Activated CD4-positive, alpha-beta T cell treated with anti-CD3 and anti-CD28 coated beads, Interleukin-2, amount 10 ng/mL, durations not matched to agents 24 days and 14 days (primary cell): ENCODE measurements at regions not wholly inside any gene's neighbourhood (a gene's known extent, or its start where the extent isn't known, plus 50 kb on each side); places are given as distances from the start of the nearest gene placed in this dataset.
"Not testable (repeated sequence)": the region's sequence is repeated elsewhere in the genome, so short reads cannot be mapped to it uniquely, and the experiment has no call there.

Experiments used
- DNase-seq: peaks from one replicate; pipeline ENCODE4 v3.0.0; 2022
- H3K27ac Mint-ChIP-seq: one replicate; pipeline ENCODE4 v1.8.0; 2022; ENCODE audit warnings: mild to moderate bottlenecking, mixed read lengths
- H3K27me3 Mint-ChIP-seq: one replicate; pipeline ENCODE4 v1.8.0; 2022; ENCODE audit warnings: mixed read lengths
- H3K36me3 Mint-ChIP-seq: one replicate; pipeline ENCODE4 v1.8.0; 2022; ENCODE audit warnings: low read depth, mild to moderate bottlenecking, mixed read lengths
- H3K4me1 Mint-ChIP-seq: one replicate; pipeline ENCODE4 v1.8.0; 2021; ENCODE audit warnings: mixed read lengths
- H3K4me3 Mint-ChIP-seq: one replicate; pipeline ENCODE4 v1.8.0; 2022; ENCODE audit warnings: mild to moderate bottlenecking, moderate library complexity, mixed read lengths
- H3K9me3 Mint-ChIP-seq: one replicate; pipeline ENCODE4 v1.8.0; 2021; ENCODE audit warnings: mixed read lengths
- intact Hi-C: fragments of 100-400 bp; cut with micrococcal nuclease; formaldehyde crosslinking; loops from one replicate; pipeline ENCODE4 v1.15.1; 2023

DNA sequence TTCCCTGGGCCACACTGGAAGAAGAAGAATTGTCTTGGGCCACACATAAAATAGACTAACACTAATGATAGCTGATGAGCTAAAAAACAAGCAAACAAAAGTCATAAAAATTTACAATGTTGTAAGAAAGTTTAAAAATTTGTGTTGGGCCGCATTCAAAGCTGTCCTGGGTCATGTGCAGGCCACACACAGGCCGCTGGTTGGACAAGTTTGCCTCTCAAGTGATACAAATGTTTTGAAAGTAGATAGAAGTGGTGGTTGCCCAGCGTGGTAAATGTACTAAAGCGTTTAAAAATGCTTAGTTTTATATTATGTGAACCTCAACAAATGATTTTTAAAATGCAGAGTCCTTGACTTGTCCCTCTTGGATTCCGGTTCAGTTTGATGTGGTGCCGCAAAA is 94.9 kb upstream of the TBCA start:
- Mint-ChIP-seq H3K4me1 (no peaks in the 10 kb centered on the region), H3K27ac (no peak overlapping the region), H3K27me3 (peaks cover 5% of the 10 kb centered on the region), H3K9me3 (no peaks in the 10 kb centered on the region), H3K4me3 (no peak overlapping the region), H3K36me3 (no peaks in the 10 kb centered on the region)
- intact Hi-C loops, result no loop called here
- no peak for DNase-seq

DNA sequence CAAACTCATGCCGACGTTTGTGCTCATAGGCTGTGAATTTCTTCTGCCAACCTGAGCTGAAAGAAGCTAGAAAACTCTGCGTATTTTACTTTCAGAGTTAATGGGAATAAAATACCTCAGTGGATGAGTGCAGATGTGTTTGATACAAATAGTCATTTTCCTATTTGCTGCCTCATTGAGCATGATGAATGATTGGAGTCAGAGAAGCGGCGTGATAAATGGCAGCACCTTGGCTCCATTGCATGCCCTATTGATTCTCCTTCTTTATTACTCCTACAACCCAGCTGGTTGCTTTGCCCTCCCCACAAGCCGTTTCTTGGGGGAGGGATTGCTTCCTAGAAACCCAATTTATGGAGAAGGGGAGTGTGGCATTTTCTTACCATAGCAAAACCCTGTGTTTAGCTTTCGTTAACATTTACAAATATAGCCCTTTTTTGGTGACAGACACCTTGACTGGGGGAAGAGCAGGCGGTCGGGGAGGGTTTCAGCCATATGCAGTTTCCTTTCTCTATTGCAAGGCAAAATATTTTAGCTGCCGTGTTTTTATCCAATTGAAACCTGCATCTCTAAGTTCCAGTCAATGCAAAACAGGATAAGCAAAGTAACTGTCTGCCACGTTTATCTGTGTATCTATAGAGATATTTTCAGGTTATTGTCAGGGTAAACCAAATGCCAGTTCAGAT is 93.1 kb upstream of the TBCA start:
- H3K4me3 Mint-ChIP-seq, result no peak overlapping the region
- no peak overlapping the region for H3K27ac Mint-ChIP-seq
- no peak for DNase-seq
- peaks cover 3% of the 10 kb centered on the region for H3K27me3 Mint-ChIP-seq
- H3K9me3 Mint-ChIP-seq, result no peaks in the 10 kb centered on the region
- no peaks in the 10 kb centered on the region for H3K36me3 Mint-ChIP-seq
- intact Hi-C loops, result no loop called here
- no peaks in the 10 kb centered on the region for H3K4me1 Mint-ChIP-seq

DNA sequence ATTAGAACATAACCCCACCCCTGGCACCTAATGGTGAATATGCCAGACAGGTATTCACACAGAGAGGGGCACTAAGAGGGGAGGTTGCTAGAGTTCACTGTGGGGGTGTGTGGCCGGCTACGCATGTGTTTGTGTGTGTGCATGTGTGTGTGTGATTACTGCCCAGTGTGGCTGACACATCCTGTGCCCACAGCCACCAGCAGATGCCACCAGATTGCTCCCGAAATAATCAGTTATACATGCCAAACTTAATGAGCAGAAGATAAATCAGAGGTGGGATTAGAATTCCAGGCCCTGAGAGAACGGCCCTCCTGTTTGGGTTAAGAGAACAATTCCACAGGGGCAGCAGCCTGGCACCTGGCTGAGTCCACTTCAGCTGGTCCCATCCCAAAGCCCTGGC is 91.8 kb upstream of the TBCA start:
- Mint-ChIP-seq H3K9me3 (no peaks in the 10 kb centered on the region), H3K4me3 (no peak overlapping the region), H3K4me1 (no peaks in the 10 kb centered on the region), H3K36me3 (no peaks in the 10 kb centered on the region), H3K27me3 (peaks cover 4% of the 10 kb centered on the region), H3K27ac (no peak overlapping the region)
- no peak for DNase-seq
- intact Hi-C loops, result no loop called here

DNA sequence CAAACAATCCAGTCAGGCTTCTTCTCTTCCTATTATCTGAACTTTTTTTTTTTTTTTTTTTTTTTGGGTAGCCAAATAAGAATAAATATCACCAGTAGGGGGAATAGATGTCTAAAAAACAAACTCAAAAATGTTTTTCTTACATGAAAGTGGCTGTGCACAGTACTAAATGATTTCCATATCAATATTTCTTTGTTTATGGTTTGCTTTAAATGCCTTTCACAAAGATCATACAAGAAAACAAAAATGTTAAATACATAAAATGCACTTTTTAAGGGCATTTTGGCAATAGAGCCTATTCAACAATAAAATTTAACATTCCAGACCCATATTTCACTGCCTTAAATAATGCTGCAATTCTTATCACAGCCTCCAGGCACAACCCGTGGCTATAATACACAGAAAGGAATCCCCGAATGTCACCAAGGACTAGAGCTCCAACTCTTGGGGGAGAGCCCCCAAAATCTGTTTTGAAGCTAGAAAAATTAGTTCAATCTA is 91.1 kb upstream of the TBCA start:
- Mint-ChIP-seq H3K36me3 (no peaks in the 10 kb centered on the region), H3K27ac (no peak overlapping the region), H3K4me3 (no peak overlapping the region), H3K4me1 (no peaks in the 10 kb centered on the region), H3K9me3 (no peaks in the 10 kb centered on the region), H3K27me3 (peaks cover 8% of the 10 kb centered on the region)
- no peak for DNase-seq
- intact Hi-C loops, result no loop called here

DNA sequence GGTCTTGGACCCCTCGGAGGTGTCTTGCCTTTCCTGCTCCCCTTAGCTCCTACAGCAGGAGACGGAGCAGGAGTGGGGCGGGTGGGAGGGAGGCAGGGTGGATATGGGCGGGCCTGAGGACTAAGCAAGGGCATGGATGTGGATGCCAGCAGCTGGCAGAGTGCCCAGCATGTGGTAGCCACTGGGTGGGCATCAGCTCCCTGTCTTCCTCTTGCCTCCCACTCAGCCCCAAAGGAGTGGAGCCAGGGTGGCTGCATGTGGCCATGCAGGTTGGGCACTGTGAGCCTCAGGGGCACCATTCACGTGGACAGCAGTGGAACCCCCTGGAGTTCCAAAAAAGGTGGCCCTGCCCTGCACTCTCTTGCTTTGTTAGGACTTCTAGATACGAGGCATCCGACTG is 90.1 kb upstream of the TBCA start:
- Mint-ChIP-seq H3K27me3 (peaks cover 14% of the 10 kb centered on the region), H3K4me1 (no peaks in the 10 kb centered on the region), H3K9me3 (no peaks in the 10 kb centered on the region), H3K36me3 (no peaks in the 10 kb centered on the region), H3K27ac (no peak overlapping the region), H3K4me3 (no peak overlapping the region)
- no peak for DNase-seq
- intact Hi-C loops, result no loop called here

DNA sequence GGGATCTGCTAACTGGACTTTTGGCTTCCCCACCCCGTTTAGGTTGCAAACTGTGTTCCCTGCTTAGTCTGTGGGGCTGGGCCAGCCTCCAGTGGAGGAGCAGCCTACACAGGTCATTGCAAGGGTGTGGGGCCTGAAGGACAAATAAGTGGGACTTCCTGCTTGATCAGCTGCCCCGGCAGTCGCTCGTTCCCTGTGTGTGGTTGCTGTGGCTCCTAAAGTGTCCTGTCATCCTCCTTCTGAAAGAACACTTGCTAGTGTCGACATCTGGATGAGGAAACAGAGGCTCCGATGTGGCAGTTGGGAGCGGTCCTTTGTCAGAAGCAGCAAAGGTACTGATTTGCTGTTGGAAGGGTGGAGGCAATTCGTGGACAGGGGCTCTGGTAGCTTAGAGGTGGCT is 88.9 kb upstream of the TBCA start:
- Mint-ChIP-seq H3K27me3 (peaks cover 14% of the 10 kb centered on the region), H3K27ac (no peak overlapping the region), H3K36me3 (no peaks in the 10 kb centered on the region), H3K4me1 (no peaks in the 10 kb centered on the region), H3K9me3 (no peaks in the 10 kb centered on the region), H3K4me3 (no peak overlapping the region)
- DNase-seq, result no peak
- intact Hi-C loops, result no loop called here

DNA sequence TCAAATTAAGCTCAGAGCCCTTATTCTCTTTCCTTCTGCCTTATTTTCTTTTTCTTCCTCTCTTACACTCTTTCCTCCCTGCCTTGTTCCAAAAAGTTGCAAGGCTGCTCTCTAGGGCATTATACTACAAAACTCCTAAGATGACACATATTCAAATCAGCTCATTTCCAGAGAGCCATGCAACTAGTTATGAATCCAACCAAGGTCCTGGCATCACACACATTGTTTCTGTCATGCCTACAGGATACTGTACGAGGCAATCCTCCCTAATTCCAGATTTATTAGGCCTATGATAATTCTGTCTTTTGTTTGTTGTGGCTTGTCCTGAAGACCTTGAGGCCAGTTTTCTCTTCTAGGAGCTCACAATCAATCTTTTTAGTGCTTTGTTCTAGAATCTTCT is 87.0 kb upstream of the TBCA start:
- intact Hi-C loops, result no loop called here
- no peaks in the 10 kb centered on the region for H3K4me1 Mint-ChIP-seq
- H3K27ac Mint-ChIP-seq, result no peak overlapping the region

DNA sequence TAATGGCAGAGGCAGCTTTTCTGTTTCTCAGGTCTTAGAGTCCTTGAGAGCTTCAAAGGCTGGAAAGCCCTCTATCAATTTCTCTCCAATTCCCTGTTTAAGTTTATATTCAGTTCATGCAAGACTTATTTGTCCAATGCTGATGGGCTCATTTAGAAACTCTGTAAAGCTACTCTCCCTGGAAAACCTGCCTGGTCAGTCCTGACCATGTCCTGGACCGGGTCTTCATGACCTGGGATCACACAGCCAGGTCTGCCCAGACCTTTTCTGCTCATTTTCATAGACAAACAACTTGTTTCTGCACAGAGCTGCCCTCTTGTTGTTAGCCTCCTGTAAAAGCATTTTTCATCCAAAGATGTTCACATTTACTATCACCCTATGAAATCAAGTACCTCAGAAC is 85.4 kb upstream of the TBCA start:
- intact Hi-C loops, result no loop called here
- Mint-ChIP-seq H3K9me3 (no peaks in the 10 kb centered on the region), H3K4me1 (no peaks in the 10 kb centered on the region), H3K4me3 (no peak overlapping the region), H3K27ac (no peak overlapping the region), H3K36me3 (no peaks in the 10 kb centered on the region), H3K27me3 (peaks cover 17% of the 10 kb centered on the region)
- DNase-seq, result no peak

More for the DNA sequence above, 87.0 kb upstream of the TBCA start:
- Mint-ChIP-seq H3K4me3 (no peak overlapping the region), H3K27me3 (peaks cover 14% of the 10 kb centered on the region), H3K9me3 (no peaks in the 10 kb centered on the region), H3K36me3 (no peaks in the 10 kb centered on the region)
- no peak for DNase-seq

DNA sequence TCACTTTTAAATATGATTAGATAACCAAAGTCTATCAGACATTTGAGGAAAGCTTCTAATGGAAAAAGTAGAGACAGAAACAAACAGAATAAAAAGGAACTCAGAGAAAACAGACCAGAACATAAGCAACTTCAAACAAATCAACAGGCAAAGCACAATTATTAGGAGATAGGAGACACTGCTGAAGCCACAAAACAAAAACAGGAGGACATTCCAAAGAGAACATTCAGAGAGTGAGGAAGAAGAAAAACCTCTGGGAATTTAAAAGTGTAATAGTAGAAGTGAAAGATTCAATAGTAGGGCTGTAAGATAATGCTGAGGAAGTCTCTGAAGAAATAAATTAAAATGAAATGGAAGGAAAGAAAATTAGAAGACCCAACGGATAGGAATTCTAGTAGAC is 83.2 kb upstream of the TBCA start:
- Mint-ChIP-seq H3K36me3 (no peaks in the 10 kb centered on the region), H3K9me3 (no peaks in the 10 kb centered on the region), H3K27me3 (peaks cover 32% of the 10 kb centered on the region), H3K4me3 (no peak overlapping the region), H3K27ac (no peak overlapping the region), H3K4me1 (no peaks in the 10 kb centered on the region)
- no peak for DNase-seq
- intact Hi-C loops, result no loop called here

DNA sequence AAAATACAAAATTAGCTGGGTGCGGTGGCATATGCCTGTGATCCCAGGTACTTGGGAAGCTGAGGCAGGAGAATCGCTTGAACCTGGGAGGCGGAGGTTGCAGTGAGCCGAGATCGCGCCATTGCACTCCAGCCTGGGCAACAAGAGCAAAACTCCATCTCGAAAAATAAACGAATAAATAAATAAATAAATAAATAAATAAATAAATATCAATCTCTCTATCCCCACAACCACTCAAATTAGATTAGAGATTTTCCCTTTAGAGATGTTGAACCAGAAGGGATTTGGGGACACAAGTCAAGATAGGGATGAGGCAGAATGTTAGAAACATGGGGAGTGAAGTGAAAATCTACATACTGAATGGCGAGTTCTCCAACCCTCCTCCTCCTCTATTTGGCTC is 82.5 kb upstream of the TBCA start:
- H3K27me3 Mint-ChIP-seq, result peaks cover 36% of the 10 kb centered on the region
- H3K4me1 Mint-ChIP-seq, intact Hi-C loops, H3K36me3 Mint-ChIP-seq, H3K27ac Mint-ChIP-seq, DNase-seq, H3K4me3 Mint-ChIP-seq, H3K9me3 Mint-ChIP-seq: not testable (repeated sequence)

DNA sequence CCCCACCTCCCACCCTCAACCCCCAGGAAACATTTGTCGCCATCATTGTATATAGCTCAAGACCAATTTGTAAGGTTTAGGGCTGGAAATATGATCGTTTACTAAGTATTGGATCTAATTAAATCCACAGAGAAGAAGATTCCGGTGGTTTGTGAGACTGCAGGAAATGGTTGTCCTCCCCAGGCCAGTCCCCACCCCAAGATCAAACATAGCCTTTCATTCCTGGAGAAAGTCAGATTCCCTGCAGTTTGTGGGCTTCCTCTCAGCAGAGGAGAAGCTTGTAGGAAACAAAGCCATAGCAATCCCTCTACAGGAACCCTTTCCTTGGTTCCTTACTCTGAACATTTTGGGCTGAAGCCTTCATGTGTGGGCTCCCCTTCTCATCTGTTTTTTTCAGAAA is 79.2 kb upstream of the TBCA start:
- no peak for DNase-seq
- peaks cover 8% of the 10 kb centered on the region for H3K4me1 Mint-ChIP-seq
- no peak overlapping the region for H3K4me3 Mint-ChIP-seq
- H3K36me3 Mint-ChIP-seq, result no peaks in the 10 kb centered on the region
- H3K27ac Mint-ChIP-seq, result no peak overlapping the region
- no peaks in the 10 kb centered on the region for H3K9me3 Mint-ChIP-seq
- H3K27me3 Mint-ChIP-seq, result peaks cover 52% of the 10 kb centered on the region
- intact Hi-C loops, result no loop called here

DNA sequence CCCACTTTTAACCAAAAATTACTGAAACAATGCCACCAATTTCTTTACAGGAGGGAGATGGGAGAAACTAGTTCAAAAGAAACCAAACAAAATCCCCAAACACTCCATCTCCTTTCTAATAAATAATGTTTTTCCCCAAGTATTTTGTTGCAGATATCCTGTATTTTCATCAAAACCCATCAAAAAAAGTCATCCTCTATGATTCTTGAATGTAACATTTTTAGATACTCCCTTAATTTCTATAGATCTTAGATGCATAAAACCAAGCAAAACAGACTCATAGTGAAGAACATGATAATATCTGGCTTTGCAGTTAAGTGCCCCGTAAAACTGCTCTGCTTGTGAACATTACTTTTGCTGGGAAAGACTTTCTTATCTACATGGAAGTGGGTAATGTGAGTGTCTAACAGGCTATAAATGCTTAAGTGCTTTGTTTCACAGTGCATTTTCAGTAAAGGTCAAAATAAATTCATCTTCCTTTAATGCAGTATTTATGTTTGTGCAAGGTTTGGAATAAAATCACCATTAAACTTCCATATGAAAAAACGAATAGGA is 77.3 kb upstream of the TBCA start:
- H3K27ac Mint-ChIP-seq, result no peak overlapping the region
- H3K27me3 Mint-ChIP-seq, result peaks cover 62% of the 10 kb centered on the region
- peaks cover 8% of the 10 kb centered on the region for H3K4me1 Mint-ChIP-seq
- no peaks in the 10 kb centered on the region for H3K36me3 Mint-ChIP-seq
- no peak overlapping the region for H3K4me3 Mint-ChIP-seq
- H3K9me3 Mint-ChIP-seq, result no peaks in the 10 kb centered on the region
- intact Hi-C loops, result no loop called here
- no peak for DNase-seq

DNA sequence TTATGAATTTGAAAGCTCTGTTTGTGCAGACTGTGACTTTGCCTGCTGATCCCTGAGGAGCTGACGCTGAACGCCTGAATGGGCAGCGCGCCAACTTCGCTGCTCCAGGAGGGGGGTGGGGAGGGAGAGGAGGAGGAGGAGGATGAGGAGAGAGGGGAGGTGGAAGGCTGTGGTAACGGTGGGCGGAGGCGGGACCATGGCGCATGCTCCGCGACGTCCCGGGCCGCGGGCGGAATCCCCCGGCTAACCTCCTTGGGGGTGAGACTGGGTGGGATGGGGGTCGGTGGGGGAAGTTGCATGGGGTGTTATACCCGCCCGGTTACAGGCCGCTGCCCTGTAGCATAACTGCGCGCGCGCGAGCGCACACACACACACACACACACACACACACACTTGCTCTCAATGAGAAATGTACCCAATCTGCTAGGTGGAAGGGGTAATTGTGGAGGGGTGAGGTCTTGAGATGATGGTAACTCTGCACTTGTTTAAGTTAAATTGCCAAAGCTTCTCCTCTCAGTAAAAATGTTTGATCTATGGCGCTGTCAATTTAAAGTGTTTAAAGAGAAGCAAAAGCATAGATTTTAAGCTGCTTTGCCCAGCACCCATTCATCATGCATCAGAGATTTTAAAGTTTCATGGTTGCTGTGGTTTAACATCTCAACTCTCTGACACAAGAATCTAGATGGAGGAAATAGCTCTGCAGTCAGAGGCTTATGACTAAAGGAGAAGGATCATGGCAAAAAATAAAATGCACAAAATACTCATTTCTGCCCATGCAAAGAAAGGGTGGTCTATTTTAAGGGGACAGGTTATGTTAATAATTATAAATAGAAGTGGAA is 76.6 kb upstream of the TBCA start:
- peaks cover 67% of the 10 kb centered on the region for H3K27me3 Mint-ChIP-seq
- H3K27ac Mint-ChIP-seq, result peak overlapping the region; percentile 4
- H3K4me1 Mint-ChIP-seq, result peaks cover 8% of the 10 kb centered on the region
- intact Hi-C loops, result no loop called here
- no peaks in the 10 kb centered on the region for H3K36me3 Mint-ChIP-seq
- peak; percentile 70 for DNase-seq
- H3K4me3 Mint-ChIP-seq, result peak overlapping the region; percentile 76
- no peaks in the 10 kb centered on the region for H3K9me3 Mint-ChIP-seq

DNA sequence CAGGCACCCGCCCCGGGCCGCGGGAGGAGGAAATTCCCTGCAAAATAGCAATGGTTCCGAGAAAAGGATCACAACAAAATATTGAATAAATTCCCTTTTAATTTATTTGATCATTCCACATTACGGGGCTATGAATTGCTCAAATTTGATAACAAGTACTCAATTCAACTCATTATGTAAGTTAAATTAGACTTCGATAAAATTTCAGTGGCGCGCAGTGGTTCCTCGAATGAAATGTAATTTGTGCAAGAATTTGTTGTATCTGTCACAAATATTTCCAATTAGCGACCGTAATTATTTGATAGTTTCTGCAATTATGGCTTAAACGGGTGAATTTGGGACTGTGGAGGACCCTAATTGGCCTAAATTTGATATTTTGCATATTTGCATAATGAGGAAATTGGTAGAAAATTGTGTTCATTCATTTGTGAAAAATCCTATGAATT is 76.0 kb upstream of the TBCA start:
- Mint-ChIP-seq H3K9me3 (no peaks in the 10 kb centered on the region), H3K4me1 (peaks cover 8% of the 10 kb centered on the region), H3K36me3 (no peaks in the 10 kb centered on the region), H3K4me3 (peak overlapping the region; percentile 76), H3K27ac (no peak overlapping the region), H3K27me3 (peaks cover 72% of the 10 kb centered on the region)
- DNase-seq, result no peak
- intact Hi-C loops, result no loop called here
